Muscle of leg (tissue), 3 donors: ENCODE measurements at regions not wholly inside any gene's neighbourhood (a gene's known extent, or its start where the extent isn't known, plus 50 kb on each side); places are given as distances from the start of the nearest gene placed in this dataset.

ENCODE experiments used
- DNase-seq: peaks from one replicate; pipeline ENCODE4 v3.0.0; 2013
- H3K27ac ChIP-seq: one replicate; pipeline ENCODE4 v1.5.1; 2013; ENCODE audit warnings: mild to moderate bottlenecking, low read length, control low read depth
- H3K27me3 ChIP-seq: one replicate; pipeline ENCODE4 v1.6.1; 2013; ENCODE audit warnings: low read length; ENCODE audit not compliant: control insufficient read depth, insufficient read depth
- H3K36me3 ChIP-seq: one replicate; pipeline ENCODE4 v1.6.1; 2013; ENCODE audit warnings: low read length; ENCODE audit not compliant: control insufficient read depth, insufficient read depth
- H3K4me1 ChIP-seq: one replicate; pipeline ENCODE4 v1.6.1; 2013; ENCODE audit warnings: low read length; ENCODE audit not compliant: control insufficient read depth, insufficient read depth
- H3K4me3 ChIP-seq: one replicate; pipeline ENCODE4 v1.5.1; 2013; ENCODE audit warnings: low read length, control low read depth
- H3K9me3 ChIP-seq: replicated peaks from 2 replicates; pipeline ENCODE4 v1.6.1; 2013; ENCODE audit warnings: low read depth, low read length; ENCODE audit not compliant: control insufficient read depth
- WGBS: methylation state at CpG from one replicate; pipeline ENCODE4 v1.1.5; 2013; ENCODE audit warnings: missing lambda C conversion rate; ENCODE audit not compliant: insufficient coverage; 5-methylcytosine and 5-hydroxymethylcytosine counted together

DNA sequence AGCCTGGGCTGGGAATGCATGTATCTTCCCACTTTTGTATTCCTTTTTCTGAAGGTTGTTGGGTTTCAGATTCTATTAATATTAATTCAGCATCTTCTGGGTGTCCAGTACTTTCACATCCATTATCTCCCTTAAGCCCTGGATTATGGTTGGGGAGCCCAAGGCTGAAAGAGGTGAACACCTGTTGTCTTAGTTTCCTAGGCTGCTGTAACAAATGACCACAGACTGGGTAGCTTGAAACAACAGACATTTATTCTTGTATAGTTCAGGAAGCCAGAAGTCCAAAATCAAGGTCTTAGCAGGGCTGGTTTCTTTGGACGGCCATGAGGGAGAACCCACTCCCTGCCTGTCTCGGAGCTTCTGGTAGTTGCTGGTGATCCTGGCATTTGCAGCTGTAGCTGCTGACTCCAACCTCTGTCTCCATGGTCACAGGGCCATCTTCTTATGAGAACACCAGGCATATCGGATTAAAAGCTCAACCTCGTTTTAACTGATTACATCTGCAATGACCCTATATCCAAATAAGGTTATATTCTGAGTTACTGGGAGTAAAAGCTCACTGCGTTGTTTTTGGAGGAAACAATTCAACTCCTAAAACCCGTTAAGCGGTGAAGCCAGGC is 68.2 kb upstream of the CLMN start:
- WGBS = 91% methylated on average over 2 of the region's 7 CpGs

GRCh38 chr14:95386536-95387095 is 66.9 kb upstream of the CLMN start:
- WGBS = 27% methylated on average over 5 of the region's 6 CpGs
- no peak for DNase-seq
- Histone ChIP-seq H3K27ac (no peak overlapping the region), H3K4me3 (no peak overlapping the region), H3K4me1 (peaks cover 6% of the 10 kb centered on the region), H3K36me3 (no peaks in the 10 kb centered on the region), H3K27me3 (peaks cover 6% of the 10 kb centered on the region), H3K9me3 (peaks cover 2% of the 10 kb centered on the region)

More for the DNA sequence above, 68.2 kb upstream of the CLMN start:
- H3K4me1 ChIP-seq = peaks cover 6% of the 10 kb centered on the region
- H3K27ac ChIP-seq = no peak overlapping the region
- H3K27me3 ChIP-seq = peaks cover 6% of the 10 kb centered on the region
- no peak overlapping the region for H3K4me3 ChIP-seq
- H3K36me3 ChIP-seq = no peaks in the 10 kb centered on the region
- H3K9me3 ChIP-seq = peaks cover 2% of the 10 kb centered on the region
- no peak for DNase-seq

- peaks cover 1% of the 10 kb centered on the region for H3K9me3 ChIP-seq
- peaks cover 6% of the 10 kb centered on the region for H3K27me3 ChIP-seq
- DNase-seq = no peak
- no peak overlapping the region for H3K27ac ChIP-seq
- no peaks in the 10 kb centered on the region for H3K36me3 ChIP-seq
- peaks cover 6% of the 10 kb centered on the region for H3K4me1 ChIP-seq
- H3K4me3 ChIP-seq = no peak overlapping the region
- 100% methylated on average over 1 of the region's 6 CpGs for WGBS
Measured at GRCh38 chr14:95385701-95386100, 66.0 kb upstream of the CLMN start.

DNA sequence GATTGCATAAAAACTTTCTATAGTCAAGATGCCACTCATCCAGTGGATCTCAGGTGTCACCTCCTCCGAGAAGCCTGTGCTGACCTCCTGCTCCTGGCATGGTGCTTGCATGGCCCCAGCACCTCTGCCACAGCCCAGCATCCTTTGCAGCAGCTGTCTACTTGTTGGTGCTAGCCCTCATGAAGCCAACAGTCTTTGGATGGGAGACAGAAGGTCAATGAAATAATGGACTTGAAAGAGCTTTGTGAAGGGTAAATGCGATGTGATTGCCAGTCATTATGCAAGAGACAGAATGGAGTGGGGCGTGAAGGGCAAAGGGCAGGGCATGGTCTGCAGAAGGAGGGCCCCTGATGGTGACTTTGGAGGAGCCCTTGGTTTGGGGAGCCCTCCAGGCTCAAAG is 63.0 kb upstream of the CLMN start:
- Histone ChIP-seq H3K9me3 (peaks cover 8% of the 10 kb centered on the region), H3K4me1 (no peaks in the 10 kb centered on the region), H3K4me3 (no peak overlapping the region), H3K36me3 (no peaks in the 10 kb centered on the region), H3K27ac (no peak overlapping the region), H3K27me3 (peaks cover 6% of the 10 kb centered on the region)
- WGBS = 96% methylated on average over 3 of the region's 3 CpGs
- no peak for DNase-seq

- no peaks in the 10 kb centered on the region for H3K4me1 ChIP-seq
- 60% methylated on average over 1 of the region's 4 CpGs for WGBS
- peaks cover 8% of the 10 kb centered on the region for H3K9me3 ChIP-seq
- no peak overlapping the region for H3K27ac ChIP-seq
- DNase-seq = no peak
- peaks cover 6% of the 10 kb centered on the region for H3K27me3 ChIP-seq
- H3K36me3 ChIP-seq = no peaks in the 10 kb centered on the region
- no peak overlapping the region for H3K4me3 ChIP-seq
Measured at GRCh38 chr14:95381726-95382125, 62.0 kb upstream of the CLMN start.

GRCh38 chr14:95380350-95381042 is 60.8 kb upstream of the CLMN start:
- Histone ChIP-seq H3K27ac (no peak overlapping the region), H3K27me3 (peaks cover 5% of the 10 kb centered on the region), H3K4me1 (no peaks in the 10 kb centered on the region), H3K36me3 (no peaks in the 10 kb centered on the region), H3K4me3 (no peak overlapping the region), H3K9me3 (peaks cover 8% of the 10 kb centered on the region)
- WGBS = no CpG with 5 or more reads among the region's 5 CpGs
- DNase-seq = no peak

DNA sequence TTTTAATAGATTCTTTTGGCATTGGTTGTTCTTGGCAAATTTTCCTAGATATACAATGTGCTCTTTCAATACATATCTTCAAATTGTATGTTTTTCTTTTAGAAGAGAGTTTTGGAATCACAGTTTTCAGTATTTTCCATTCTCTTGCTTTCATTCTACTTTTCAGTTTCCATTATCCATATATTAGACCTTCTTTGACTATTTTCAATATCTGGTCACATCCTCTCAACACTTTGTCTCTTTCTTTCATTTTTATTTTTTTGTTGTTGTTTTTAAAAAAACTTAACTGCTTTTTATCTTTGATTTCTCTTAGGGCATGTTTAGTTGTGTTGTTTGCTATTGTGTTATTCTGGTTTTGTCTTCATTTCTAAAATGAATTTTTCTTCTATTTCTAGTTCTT is 59.9 kb upstream of the CLMN start:
- Histone ChIP-seq H3K4me1 (no peaks in the 10 kb centered on the region), H3K36me3 (no peaks in the 10 kb centered on the region), H3K27me3 (peaks cover 3% of the 10 kb centered on the region), H3K27ac (no peak overlapping the region), H3K4me3 (no peak overlapping the region), H3K9me3 (peaks cover 8% of the 10 kb centered on the region)
- DNase-seq = no peak

DNA sequence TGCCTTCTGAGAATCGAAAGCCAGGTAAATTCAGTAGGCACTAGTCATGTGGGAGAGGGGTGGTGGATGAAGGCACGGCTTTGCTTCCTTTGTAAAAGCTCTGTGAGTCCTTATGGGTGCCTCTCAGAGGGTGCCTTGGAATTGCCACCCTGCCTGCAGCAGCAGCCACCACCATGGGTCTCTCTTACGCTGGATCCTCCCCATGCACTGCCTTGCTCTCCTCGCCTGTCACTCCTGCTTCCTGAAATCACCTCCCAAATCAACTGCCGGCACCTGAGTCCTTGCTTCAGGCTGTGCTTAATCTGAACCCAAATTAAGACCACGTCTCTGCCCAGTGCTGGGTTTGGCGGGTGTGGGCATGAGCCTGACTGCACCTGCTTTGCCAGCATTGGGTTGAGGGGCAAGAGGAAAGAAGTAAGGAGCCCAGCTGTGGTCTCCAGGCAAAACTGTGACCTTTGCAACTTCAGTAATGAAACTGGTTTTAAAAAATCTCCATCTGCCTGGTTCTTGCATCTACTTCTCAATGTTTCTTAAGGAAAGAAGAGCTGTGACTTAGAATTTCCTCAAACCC is 55.9 kb upstream of the CLMN start:
- DNase-seq = no peak
- Histone ChIP-seq H3K36me3 (no peaks in the 10 kb centered on the region), H3K4me1 (no peaks in the 10 kb centered on the region), H3K27ac (no peak overlapping the region), H3K4me3 (no peak overlapping the region), H3K27me3 (peaks cover 7% of the 10 kb centered on the region), H3K9me3 (peaks cover 8% of the 10 kb centered on the region)
- WGBS = 73% methylated on average over 3 of the region's 7 CpGs

DNA sequence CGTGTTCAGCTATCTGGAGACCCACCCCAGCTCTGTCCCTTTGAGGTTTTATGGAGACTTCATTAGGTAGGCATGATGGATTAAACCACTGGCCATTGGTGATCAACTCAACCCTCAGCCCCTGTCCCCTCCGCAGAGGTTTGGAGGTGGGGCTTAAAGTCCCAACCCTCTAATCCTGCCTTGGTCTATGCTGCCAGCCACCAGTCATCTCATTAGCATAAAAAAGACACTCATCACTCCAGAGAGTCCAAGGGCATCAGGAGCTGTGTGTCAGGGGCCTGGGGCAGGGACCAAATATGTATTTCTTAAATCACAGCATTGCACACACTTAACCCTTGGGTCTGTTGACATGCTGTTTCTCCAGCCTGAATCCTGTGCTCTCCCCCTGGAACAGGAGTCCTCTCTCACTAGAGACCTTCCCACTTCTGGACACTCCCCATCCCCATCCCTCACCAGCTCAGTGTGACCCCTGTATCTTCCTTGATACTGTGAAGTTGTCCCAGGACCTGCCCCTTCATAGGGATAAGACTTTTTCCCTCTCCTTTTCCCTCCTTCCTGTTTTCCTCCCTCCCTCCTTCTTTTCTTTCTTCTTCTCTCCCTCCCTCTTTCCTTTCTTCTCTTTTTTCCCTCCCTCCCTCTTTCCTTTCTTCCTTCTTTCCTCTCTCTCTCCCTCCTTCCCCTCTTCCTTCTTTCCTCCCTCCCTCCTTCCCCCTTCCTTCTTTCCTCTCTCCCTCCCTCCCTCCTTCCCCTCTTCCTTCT is 54.7 kb upstream of the CLMN start:
- 17% methylated on average over 1 of the region's 2 CpGs for WGBS
- H3K27me3 ChIP-seq = peaks cover 8% of the 10 kb centered on the region
- H3K9me3 ChIP-seq = peaks cover 2% of the 10 kb centered on the region
- no peak for DNase-seq
- no peaks in the 10 kb centered on the region for H3K36me3 ChIP-seq
- no peaks in the 10 kb centered on the region for H3K4me1 ChIP-seq
- H3K27ac ChIP-seq = no peak overlapping the region
- H3K4me3 ChIP-seq = no peak overlapping the region

DNA sequence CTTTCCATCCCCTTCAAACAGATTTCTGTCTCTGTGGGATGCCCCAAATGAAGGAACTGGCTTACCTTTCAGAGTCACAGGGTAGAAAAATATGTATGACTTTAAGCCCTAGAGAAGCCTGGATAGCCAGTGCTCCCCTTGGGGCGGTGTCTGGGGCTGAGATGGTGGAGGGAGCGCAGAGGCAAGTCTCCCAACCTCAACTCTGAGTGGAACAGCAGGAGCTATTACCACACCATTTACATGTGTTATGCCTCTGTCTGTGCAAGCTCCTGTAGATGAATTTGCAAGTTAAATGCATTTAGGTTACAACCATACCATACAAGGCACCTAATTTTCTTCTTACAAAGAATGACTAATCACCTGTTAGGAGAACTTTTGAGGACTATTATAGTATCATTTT is 50.4 kb upstream of the CLMN start:
- no peak for DNase-seq
- WGBS = no CpG with 5 or more reads among the region's 2 CpGs
- no peak overlapping the region for H3K27ac ChIP-seq
- peaks cover 7% of the 10 kb centered on the region for H3K27me3 ChIP-seq
- H3K4me3 ChIP-seq = no peak overlapping the region
- H3K4me1 ChIP-seq = no peaks in the 10 kb centered on the region
- H3K9me3 ChIP-seq = no peaks in the 10 kb centered on the region
- H3K36me3 ChIP-seq = no peaks in the 10 kb centered on the region
